B cell (primary cell): ENCODE measurements at regions not wholly inside any gene's neighbourhood (a gene's known extent, or its start where the extent isn't known, plus 50 kb on each side); places are given as distances from the start of the nearest gene placed in this dataset.
"Not testable (repeated sequence)": the region's sequence is repeated elsewhere in the genome, so short reads cannot be mapped to it uniquely, and the experiment has no call there.

ENCODE experiments used
- ATAC-seq: fragments of 200-7000 bp; cut with Tn5 transposase; one replicate; pipeline ENCODE4 v1.10.0; 2021; ENCODE audit warnings: low read depth, mild to moderate bottlenecking, moderate number of reproducible peaks, moderate library complexity
- CTCF ChIA-PET: fragments of 350-600 bp; sonication (Branson Sonifier 250); formaldehyde crosslinking; loops from one replicate; lab custom pipeline; 2021; ENCODE audit warnings: antibody characterized with exemption, inconsistent platforms; lab: Charles Lee
- POLR2A ChIA-PET: fragments of 350-600 bp; sonication (Branson Sonifier 250); formaldehyde crosslinking; loops from one replicate; lab custom pipeline; 2021; ENCODE audit warnings: antibody characterized with exemption; lab: Charles Lee
- DNase-seq: peaks from one replicate; pipeline ENCODE4 v3.0.0; 2013
- H2AFZ ChIP-seq: 2 replicates; pipeline ENCODE4 v1.6.1; 2012; ENCODE audit warnings: mild to moderate bottlenecking, low read depth, low read length; ENCODE audit not compliant: insufficient read depth, poor library complexity, severe bottlenecking
- H3K27ac ChIP-seq, 2 donors: 1 replicate in 1 of 2; 2 replicates in 1 of 2; pipeline ENCODE4 v1.5.1; 2012 to 2013; ENCODE audit warnings: low read length in 2 of 2, mild to moderate bottlenecking in 2 of 2, moderate library complexity in 1 of 2
- H3K27me3 ChIP-seq, 4 experiments: fragments of 200-600 bp in 1 of 4; sonication (generic) in 1 of 4; replicated peaks in 1 of 4; 1 replicate in 2 of 4; 2 replicates in 2 of 4; pipeline versions ENCODE4 v1.6.1 to v1.7.0; 2013 to 2016; ENCODE audit warnings: low read length in 3 of 4, mild to moderate bottlenecking in 2 of 4, mixed read lengths in 1 of 4, moderate library complexity in 1 of 4; ENCODE audit not compliant: insufficient read depth in 4 of 4, control insufficient read depth in 3 of 4; ENCODE audit errors: control extremely low read depth in 1 of 4
- H3K36me3 ChIP-seq, 2 experiments: replicated peaks in 1 of 2; 1 replicate in 1 of 2; 2 replicates in 1 of 2; pipeline versions ENCODE4 v1.6.1 to v1.7.1; 2013; ENCODE audit warnings: low read length in 1 of 2; ENCODE audit not compliant: insufficient read depth in 2 of 2, control insufficient read depth in 1 of 2; ENCODE audit errors: control extremely low read depth in 1 of 2, extremely low read depth in 1 of 2
- H3K4me1 ChIP-seq, 2 donors: fragments of 200-600 bp in 1 of 2; sonication (generic) in 1 of 2; 1 replicate in 1 of 2; 2 replicates in 1 of 2; pipeline versions ENCODE4 v1.5.1 to v1.6.1; 2013 to 2017; ENCODE audit warnings: low read length in 2 of 2; ENCODE audit not compliant: control insufficient read depth in 2 of 2, insufficient read depth in 2 of 2
- H3K4me2 ChIP-seq: replicated peaks from 2 replicates; pipeline ENCODE3; 2012; ENCODE audit warnings: mild to moderate bottlenecking, low read depth, low read length; ENCODE audit not compliant: poor library complexity, severe bottlenecking
- H3K4me3 ChIP-seq, 5 experiments: fragments of 200-600 bp in 1 of 5; sonication (generic) in 1 of 5; 1 replicate in 3 of 5; 2 replicates in 2 of 5; pipeline versions ENCODE4 v1.5.1 to v1.7.0; 2011 to 2016; ENCODE audit warnings: low read length in 4 of 5, mild to moderate bottlenecking in 4 of 5, low read depth in 2 of 5, control low read depth in 1 of 5, moderate library complexity in 1 of 5; ENCODE audit not compliant: insufficient read depth in 1 of 5; ENCODE audit errors: control extremely low read depth in 1 of 5, extremely low read depth in 1 of 5
- H3K79me2 ChIP-seq: fragments of 200-600 bp; sonication (generic); one replicate; pipeline ENCODE4 v1.6.0; 2016; ENCODE audit warnings: low read length; ENCODE audit not compliant: control insufficient read depth, insufficient read depth
- H3K9ac ChIP-seq: fragments of 200-600 bp; sonication (generic); 2 replicates; pipeline ENCODE4 v1.6.1; 2017; ENCODE audit warnings: mild to moderate bottlenecking, low read length, moderate library complexity
- H3K9me3 ChIP-seq, 3 donors: one replicate each; pipeline versions ENCODE4 v1.6.1 to v1.7.1; 2013; ENCODE audit warnings: low read length in 2 of 3; ENCODE audit not compliant: control insufficient read depth in 2 of 3, insufficient read depth in 1 of 3; ENCODE audit errors: control extremely low read depth in 1 of 3
- H4K20me1 ChIP-seq: 2 replicates; pipeline ENCODE4 v1.6.0; 2012; ENCODE audit warnings: mild to moderate bottlenecking, low read length; ENCODE audit not compliant: insufficient read depth, control insufficient read depth, poor library complexity, severe bottlenecking
- H3K27ac Mint-ChIP-seq: one replicate; pipeline ENCODE4 v1.8.0; 2021; ENCODE audit warnings: mixed read lengths
- H3K27me3 Mint-ChIP-seq: one replicate; pipeline ENCODE4 v1.8.0; 2021; ENCODE audit warnings: mixed read lengths
- H3K4me1 Mint-ChIP-seq: one replicate; pipeline ENCODE4 v1.8.0; 2021; ENCODE audit warnings: mixed read lengths
- H3K4me3 Mint-ChIP-seq: one replicate; pipeline ENCODE4 v1.8.0; 2021; ENCODE audit warnings: mixed read lengths
- H3K9me3 Mint-ChIP-seq: one replicate; pipeline ENCODE4 v1.8.0; 2022; ENCODE audit warnings: mixed read lengths; ENCODE audit not compliant: insufficient read depth
- EZH2 ChIP-seq: IDR thresholded peaks from 2 replicates; pipeline ENCODE4 v1.6.1; 2012; ENCODE audit warnings: borderline replicate concordance, low read depth, mild to moderate bottlenecking, moderate library complexity, low read length; ENCODE audit not compliant: insufficient read depth, poor library complexity, severe bottlenecking
- WGBS: methylation state at CpG from one replicate; pipeline ENCODE4 v1.1.5; 2013; ENCODE audit warnings: missing lambda C conversion rate; ENCODE audit not compliant: insufficient coverage; 5-methylcytosine and 5-hydroxymethylcytosine counted together
- intact Hi-C: fragments of 100-400 bp; cut with micrococcal nuclease; formaldehyde crosslinking; loops from one replicate; pipeline ENCODE4 v1.10.0; 2022
- TF ChIP-seq, protein P1 (sequence below): fragments of 200-600 bp; IDR thresholded peaks from one replicate; pipeline ENCODE4 v1.8.0; 2022; ENCODE audit warnings: antibody characterized with exemption, mild to moderate bottlenecking

DNA sequence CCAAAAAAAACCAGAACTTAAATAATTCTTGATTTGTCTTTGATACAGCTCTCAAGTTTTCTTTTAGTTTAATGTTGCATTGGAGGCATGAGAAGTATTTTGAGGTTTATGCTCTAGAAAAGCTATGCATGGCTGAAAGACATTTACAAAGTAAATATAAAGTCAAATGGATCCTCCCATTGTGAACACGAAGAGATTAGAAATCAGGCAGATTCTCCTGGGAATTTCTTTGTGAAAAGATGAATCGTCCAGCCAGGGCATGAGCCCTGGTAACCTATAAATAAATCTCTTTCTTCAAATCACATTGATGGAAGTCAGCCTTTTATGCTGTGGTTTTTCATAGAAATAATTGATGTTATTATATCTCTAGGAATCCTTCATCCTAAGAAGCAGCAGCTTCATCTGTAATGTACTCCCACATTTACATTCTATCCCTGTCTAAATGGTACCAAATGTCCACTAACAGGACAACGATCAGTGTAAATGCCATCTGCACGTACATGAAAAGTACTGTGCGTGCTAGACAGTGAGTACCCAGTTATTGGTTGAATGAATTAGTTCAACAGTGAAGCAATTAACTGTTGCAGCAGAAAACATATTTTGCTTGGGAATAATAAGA, 143.6 kb downstream of the ALDH8A1 start:
- DNase-seq (no peak), ATAC-seq (no peak)
- Histone ChIP-seq H4K20me1 (no peaks in the 10 kb centered on the region), H2AFZ (no peak overlapping the region), H3K4me2 (no peak overlapping the region), H3K4me1 (no peaks in the 10 kb centered on the region), H3K9ac (no peak overlapping the region), H3K36me3 (no peaks in the 10 kb centered on the region), H3K27ac (no peak overlapping the region), H3K9me3 (no peaks in the 10 kb centered on the region), H3K4me3 (no peak overlapping the region), H3K79me2 (no peaks in the 10 kb centered on the region), H3K27me3 (no peaks in the 10 kb centered on the region)
- H3K9me3 Mint-ChIP-seq: no peaks in the 10 kb centered on the region
- WGBS: 87% methylated on average over 3 of the region's 5 CpGs
- H3K27me3 Mint-ChIP-seq: peaks cover 11% of the 10 kb centered on the region
- no peak overlapping the region for H3K27ac Mint-ChIP-seq
- no peaks in the 10 kb centered on the region for H3K4me1 Mint-ChIP-seq
- H3K4me3 Mint-ChIP-seq: no peak overlapping the region
- TF ChIP-seq EZH2: no peak
- TF ChIP-seq, protein P1, sequence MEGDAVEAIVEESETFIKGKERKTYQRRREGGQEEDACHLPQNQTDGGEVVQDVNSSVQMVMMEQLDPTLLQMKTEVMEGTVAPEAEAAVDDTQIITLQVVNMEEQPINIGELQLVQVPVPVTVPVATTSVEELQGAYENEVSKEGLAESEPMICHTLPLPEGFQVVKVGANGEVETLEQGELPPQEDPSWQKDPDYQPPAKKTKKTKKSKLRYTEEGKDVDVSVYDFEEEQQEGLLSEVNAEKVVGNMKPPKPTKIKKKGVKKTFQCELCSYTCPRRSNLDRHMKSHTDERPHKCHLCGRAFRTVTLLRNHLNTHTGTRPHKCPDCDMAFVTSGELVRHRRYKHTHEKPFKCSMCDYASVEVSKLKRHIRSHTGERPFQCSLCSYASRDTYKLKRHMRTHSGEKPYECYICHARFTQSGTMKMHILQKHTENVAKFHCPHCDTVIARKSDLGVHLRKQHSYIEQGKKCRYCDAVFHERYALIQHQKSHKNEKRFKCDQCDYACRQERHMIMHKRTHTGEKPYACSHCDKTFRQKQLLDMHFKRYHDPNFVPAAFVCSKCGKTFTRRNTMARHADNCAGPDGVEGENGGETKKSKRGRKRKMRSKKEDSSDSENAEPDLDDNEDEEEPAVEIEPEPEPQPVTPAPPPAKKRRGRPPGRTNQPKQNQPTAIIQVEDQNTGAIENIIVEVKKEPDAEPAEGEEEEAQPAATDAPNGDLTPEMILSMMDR: no peak
- POLR2A ChIA-PET: no interaction called here
- intact Hi-C loops: no loop called here
- CTCF ChIA-PET: no interaction called here

DNA sequence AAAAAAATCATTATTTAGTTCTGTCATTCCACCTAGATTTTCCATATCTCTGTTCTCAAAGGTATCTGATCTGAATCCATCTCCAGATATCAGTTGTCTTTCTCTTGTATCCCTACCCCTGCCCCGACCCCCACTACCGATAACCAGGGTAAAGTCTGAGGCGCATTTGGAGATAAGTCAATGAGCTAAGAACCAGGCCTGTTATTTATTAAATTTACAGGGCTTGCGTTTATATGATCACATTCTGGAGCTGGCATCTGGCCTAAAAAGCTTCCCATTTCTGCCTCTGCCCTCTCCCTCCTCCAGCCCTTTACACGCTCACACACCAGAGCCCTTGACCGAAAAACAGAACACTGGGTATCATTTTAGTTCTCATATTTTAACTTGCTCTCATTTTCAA, 144.7 kb downstream of the ALDH8A1 start:
- Histone ChIP-seq H4K20me1 (no peaks in the 10 kb centered on the region), H3K79me2 (no peaks in the 10 kb centered on the region), H3K27me3 (peaks cover 0 to 3% (median 0%) of the 10 kb centered on the region in 4 experiments), H3K4me2 (no peak overlapping the region), H3K27ac (no peak overlapping the region), H3K4me3 (no peak overlapping the region), H3K9ac (no peak overlapping the region), H2AFZ (no peak overlapping the region), H3K9me3 (no peaks in the 10 kb centered on the region), H3K36me3 (no peaks in the 10 kb centered on the region), H3K4me1 (no peaks in the 10 kb centered on the region)
- H3K4me1 Mint-ChIP-seq: no peaks in the 10 kb centered on the region
- no peak overlapping the region for H3K27ac Mint-ChIP-seq
- no peaks in the 10 kb centered on the region for H3K9me3 Mint-ChIP-seq
- H3K4me3 Mint-ChIP-seq: no peak overlapping the region
- POLR2A ChIA-PET: no interaction called here
- intact Hi-C loops: no loop called here
- CTCF ChIA-PET: no interaction called here
- no peak for TF ChIP-seq EZH2
- TF ChIP-seq, protein P1: no peak
- WGBS: 83% methylated on average over 1 of the region's 6 CpGs
- DNase-seq (no peak), ATAC-seq (no peak)
- peaks cover 11% of the 10 kb centered on the region for H3K27me3 Mint-ChIP-seq

DNA sequence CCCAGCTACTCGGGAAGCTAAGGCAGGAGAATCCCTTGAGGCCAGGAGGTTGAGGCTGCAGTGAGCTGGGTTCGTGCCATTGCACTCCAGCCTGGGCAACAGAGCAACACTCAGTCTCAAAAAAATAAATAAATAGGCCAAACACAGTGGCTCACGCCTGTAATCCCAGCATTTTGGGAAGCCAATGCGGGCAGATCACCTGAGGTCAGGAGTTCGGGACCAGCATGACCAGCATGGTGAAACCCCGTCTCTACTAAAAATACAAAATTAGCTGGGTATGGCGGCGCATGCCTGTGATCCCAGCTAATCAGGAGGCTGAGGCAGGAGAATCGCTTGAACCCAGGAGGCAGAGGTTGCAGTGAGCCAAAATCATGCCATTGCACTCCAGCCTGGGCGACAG, 145.6 kb downstream of the ALDH8A1 start:
- H3K27me3 Mint-ChIP-seq, H3K4me3 Mint-ChIP-seq, H3K4me1 ChIP-seq, H3K9me3 ChIP-seq, ATAC-seq, H3K27ac ChIP-seq, H3K9me3 Mint-ChIP-seq, CTCF ChIA-PET, H3K27me3 ChIP-seq, intact Hi-C loops, H3K4me2 ChIP-seq, H3K9ac ChIP-seq, H2AFZ ChIP-seq, H3K79me2 ChIP-seq, DNase-seq, POLR2A ChIA-PET, H4K20me1 ChIP-seq, H3K36me3 ChIP-seq, H3K4me1 Mint-ChIP-seq, H3K4me3 ChIP-seq, H3K27ac Mint-ChIP-seq: not testable (repeated sequence)
- 87% methylated on average over 8 of the region's 10 CpGs for WGBS
